PC-9 (cell line): ENCODE measurements at regions not wholly inside any gene's neighbourhood (a gene's known extent, or its start where the extent isn't known, plus 50 kb on each side); places are given as distances from the start of the nearest gene placed in this dataset.

Experiments
- BruUV-seq: library from RNA; stranded (reverse); fragments of 400-500 nt; replicated peaks from 2 replicates; lab custom pipeline; 2021; lab: Mats Ljungman, UMichigan
- CTCF ChIA-PET: fragments of 300-600 bp; sonication (Branson Sonifier 250); formaldehyde crosslinking; loops from one replicate; lab custom pipeline; 2022; ENCODE audit warnings: antibody characterized with exemption; lab: Charles Lee
- POLR2A ChIA-PET: fragments of 300-600 bp; sonication (Branson Sonifier 250); formaldehyde crosslinking; loops from one replicate; lab custom pipeline; 2022; ENCODE audit warnings: antibody characterized with exemption; ENCODE audit not compliant: unreplicated experiment; lab: Charles Lee
- DNase-seq, 2 experiments: peaks; one replicate each; pipeline versions ENCODE4 v3.0.0 to v3.0.0-alpha.2; 2015 to 2022; ENCODE audit warnings: mixed read lengths in 1 of 2
- H2AFZ ChIP-seq: fragments of 200-600 bp; sonication (generic); 2 replicates; pipeline ENCODE4 v1.8.1; 2017; ENCODE audit warnings: antibody characterized with exemption
- H3F3A ChIP-seq: fragments of 200-600 bp; sonication (generic); 2 replicates; pipeline ENCODE4 v1.8.1; 2017; ENCODE audit warnings: antibody characterized with exemption, mild to moderate bottlenecking, low read depth; ENCODE audit not compliant: insufficient read depth
- H3K27ac ChIP-seq: fragments of 200-600 bp; sonication (generic); 2 replicates; pipeline ENCODE4 v1.6.1; 2016; ENCODE audit warnings: mixed run types
- H3K27me3 ChIP-seq: fragments of 200-600 bp; sonication (generic); 2 replicates; pipeline ENCODE4 v1.6.1; 2016; ENCODE audit warnings: low read depth, mixed run types; ENCODE audit not compliant: insufficient read depth
- H3K36me3 ChIP-seq: fragments of 200-600 bp; sonication (generic); 2 replicates; pipeline ENCODE4 v1.6.1; 2016; ENCODE audit warnings: low read depth, mixed run types
- H3K4me1 ChIP-seq: fragments of 200-600 bp; sonication (generic); replicated peaks from 2 replicates; pipeline ENCODE4 v1.6.1; 2016; ENCODE audit warnings: mixed run types; ENCODE audit not compliant: insufficient read depth
- H3K4me2 ChIP-seq: fragments of 200-600 bp; sonication (generic); 2 replicates; pipeline ENCODE4 v1.6.1; 2017; ENCODE audit warnings: mixed run types
- H3K4me3 ChIP-seq: fragments of 200-600 bp; sonication (generic); 2 replicates; pipeline ENCODE4 v1.6.1; 2016; ENCODE audit warnings: mixed run types
- H3K79me2 ChIP-seq: fragments of 200-600 bp; sonication (generic); 2 replicates; pipeline ENCODE4 v1.6.1; 2017; ENCODE audit warnings: low read depth, mixed run types
- H3K9me2 ChIP-seq: fragments of 200-600 bp; sonication (generic); 2 replicates; pipeline ENCODE4 v1.8.1; 2017; ENCODE audit warnings: mild to moderate bottlenecking; ENCODE audit not compliant: insufficient read depth
- H3K9me3 ChIP-seq: fragments of 200-600 bp; sonication (generic); 2 replicates; pipeline ENCODE4 v1.8.1; 2016; ENCODE audit warnings: low read depth; ENCODE audit not compliant: insufficient read depth
- H4K20me1 ChIP-seq: fragments of 200-600 bp; sonication (generic); 2 replicates; pipeline ENCODE4 v1.8.1; 2017; ENCODE audit not compliant: insufficient read depth
- EZH2 ChIP-seq: fragments of 200-600 bp; sonication (generic); IDR thresholded peaks from 2 replicates; pipeline ENCODE4 v1.8.0; 2017; ENCODE audit warnings: antibody characterized with exemption, low read depth
- intact Hi-C: fragments of 100-400 bp; cut with micrococcal nuclease; formaldehyde crosslinking; loops from one replicate; pipeline ENCODE4 v1.10.0; 2022; ENCODE audit not compliant: unreplicated experiment
- TF ChIP-seq, protein P1 (sequence below): fragments of 200-600 bp; sonication (generic); conservative IDR thresholded peaks from 2 replicates; pipeline ENCODE4 v1.6.1; 2017; ENCODE audit warnings: mixed run types, antibody characterized with exemption, mild to moderate bottlenecking, moderate library complexity

DNA sequence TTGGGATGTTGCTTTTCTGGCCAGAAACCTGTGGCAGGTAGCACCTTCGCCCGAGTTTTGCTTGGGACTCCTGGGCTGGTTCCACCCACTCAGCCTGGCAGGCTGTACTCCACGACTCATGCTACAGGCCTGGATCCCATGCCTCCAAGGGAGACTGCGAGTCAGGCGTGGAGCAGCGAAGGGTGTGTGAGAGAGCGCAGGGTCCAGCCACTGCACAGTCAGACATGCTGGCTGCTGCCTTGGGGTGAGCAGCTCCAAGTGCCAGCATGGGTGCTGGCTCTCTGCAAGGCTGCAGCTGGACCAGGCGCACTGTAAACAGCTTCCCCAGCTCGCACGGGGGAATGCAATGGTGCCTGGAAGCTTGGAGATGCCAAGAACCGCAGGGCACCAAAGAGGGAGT lies 249.6 kb upstream of the EDIL3 start:
- Histone ChIP-seq H3K36me3 (no peaks in the 10 kb centered on the region), H2AFZ (0 out of 2 replicates have a peak overlapping the region, but pooled peaks have one; percentile 39), H3K27me3 (no peaks in the 10 kb centered on the region), H3K79me2 (no peaks in the 10 kb centered on the region), H3K9me2 (no peaks in the 10 kb centered on the region), H3K4me3 (no peak overlapping the region), H3K27ac (no peak overlapping the region), H3K4me1 (no peaks in the 10 kb centered on the region), H3F3A (no peaks in the 10 kb centered on the region), H4K20me1 (no peaks in the 10 kb centered on the region), H3K9me3 (no peaks in the 10 kb centered on the region), H3K4me2 (no peak overlapping the region)
- ChIA-PET CTCF (no interaction called here), POLR2A (no interaction called here)
- BruUV-seq: no TSS peak
- intact Hi-C loops: no loop called here
- DNase-seq: no peak
- TF ChIP-seq, protein P1, sequence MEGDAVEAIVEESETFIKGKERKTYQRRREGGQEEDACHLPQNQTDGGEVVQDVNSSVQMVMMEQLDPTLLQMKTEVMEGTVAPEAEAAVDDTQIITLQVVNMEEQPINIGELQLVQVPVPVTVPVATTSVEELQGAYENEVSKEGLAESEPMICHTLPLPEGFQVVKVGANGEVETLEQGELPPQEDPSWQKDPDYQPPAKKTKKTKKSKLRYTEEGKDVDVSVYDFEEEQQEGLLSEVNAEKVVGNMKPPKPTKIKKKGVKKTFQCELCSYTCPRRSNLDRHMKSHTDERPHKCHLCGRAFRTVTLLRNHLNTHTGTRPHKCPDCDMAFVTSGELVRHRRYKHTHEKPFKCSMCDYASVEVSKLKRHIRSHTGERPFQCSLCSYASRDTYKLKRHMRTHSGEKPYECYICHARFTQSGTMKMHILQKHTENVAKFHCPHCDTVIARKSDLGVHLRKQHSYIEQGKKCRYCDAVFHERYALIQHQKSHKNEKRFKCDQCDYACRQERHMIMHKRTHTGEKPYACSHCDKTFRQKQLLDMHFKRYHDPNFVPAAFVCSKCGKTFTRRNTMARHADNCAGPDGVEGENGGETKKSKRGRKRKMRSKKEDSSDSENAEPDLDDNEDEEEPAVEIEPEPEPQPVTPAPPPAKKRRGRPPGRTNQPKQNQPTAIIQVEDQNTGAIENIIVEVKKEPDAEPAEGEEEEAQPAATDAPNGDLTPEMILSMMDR: no peak
- TF ChIP-seq EZH2: no peak

DNA sequence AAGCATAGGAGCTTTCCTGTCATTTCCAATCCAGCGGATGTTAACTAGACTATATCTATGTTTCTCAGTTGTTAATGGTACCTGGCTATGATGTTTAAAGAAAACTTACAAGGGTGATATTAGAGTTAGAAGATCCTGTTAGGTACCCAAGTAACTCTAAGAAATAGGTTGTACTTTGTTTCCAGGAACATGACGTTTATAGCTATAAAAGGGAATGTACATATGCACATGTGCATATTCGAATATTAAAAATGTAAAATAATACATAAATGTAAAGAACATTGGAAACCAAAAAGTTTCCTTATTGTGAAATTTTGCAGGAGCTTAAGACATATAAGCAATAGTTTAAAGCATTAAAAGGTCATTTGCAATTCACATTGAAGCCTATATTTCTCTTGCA lies 247.7 kb upstream of the EDIL3 start:
- H3K4me1 ChIP-seq: no peaks in the 10 kb centered on the region
- H3K36me3 ChIP-seq: no peaks in the 10 kb centered on the region
- H3K9me2 ChIP-seq: no peaks in the 10 kb centered on the region
- no TSS peak for BruUV-seq
- no peaks in the 10 kb centered on the region for H4K20me1 ChIP-seq
- no peak overlapping the region for H3K4me2 ChIP-seq
- intact Hi-C loops: no loop called here
- no peak overlapping the region for H3K4me3 ChIP-seq
- no peak for TF ChIP-seq EZH2
- TF ChIP-seq, protein P1: no peak
- ChIA-PET POLR2A (interaction anchor here (0.7 kb wide), 1 partner anchor 327 kb away, joined by 4 read pairs; no protein-coding TSS in a partner anchor), CTCF (no interaction called here)
- no peaks in the 10 kb centered on the region for H3K79me2 ChIP-seq
- H3K27ac ChIP-seq: no peak overlapping the region
- no peaks in the 10 kb centered on the region for H3F3A ChIP-seq
- H2AFZ ChIP-seq: no peak overlapping the region
- DNase-seq: no peak
- H3K27me3 ChIP-seq: no peaks in the 10 kb centered on the region
- no peaks in the 10 kb centered on the region for H3K9me3 ChIP-seq

DNA sequence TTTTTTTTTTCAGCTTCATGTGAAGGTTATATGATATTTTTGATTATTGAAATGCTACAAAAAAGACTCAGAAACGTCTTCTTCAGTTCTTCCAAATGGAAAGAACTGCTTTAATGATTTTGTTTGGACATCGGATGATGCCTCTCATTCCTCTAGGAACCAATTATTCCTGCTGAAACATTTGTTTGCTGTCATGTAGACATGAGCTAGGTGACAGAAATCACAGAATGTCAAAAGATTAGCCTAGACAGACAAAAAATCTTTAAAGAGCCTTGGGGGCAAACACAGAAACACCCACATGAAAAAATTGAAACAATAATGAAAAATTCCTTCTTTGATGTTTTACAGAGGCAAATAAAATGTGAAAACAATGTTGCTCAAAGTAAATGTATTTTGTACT lies 244.2 kb upstream of the EDIL3 start:
- no TSS peak for BruUV-seq
- no peaks in the 10 kb centered on the region for H3K9me2 ChIP-seq

More for the DNA sequence above, 244.2 kb upstream of the EDIL3 start:
- Histone ChIP-seq H3K4me2 (no peak overlapping the region), H3F3A (no peaks in the 10 kb centered on the region), H3K27me3 (no peaks in the 10 kb centered on the region), H3K79me2 (no peaks in the 10 kb centered on the region), H2AFZ (no peak overlapping the region), H3K36me3 (no peaks in the 10 kb centered on the region), H4K20me1 (no peaks in the 10 kb centered on the region), H3K27ac (no peak overlapping the region), H3K4me3 (no peak overlapping the region), H3K9me3 (no peaks in the 10 kb centered on the region), H3K4me1 (no peaks in the 10 kb centered on the region)
- TF ChIP-seq EZH2: no peak
- TF ChIP-seq, protein P1: no peak
- intact Hi-C loops: no loop called here
- DNase-seq: no peak
- ChIA-PET CTCF (no interaction called here), POLR2A (no interaction called here)
